GM23338 (cell line): ENCODE measurements at regions not wholly inside any gene's neighbourhood (a gene's known extent, or its start where the extent isn't known, plus 50 kb on each side); places are given as distances from the start of the nearest gene placed in this dataset.

Experiments
- ATAC-seq: fragments of 200-7000 bp; cut with Tn5 transposase; 3 replicates; pipeline ENCODE4 v1.9.1; 2020
- DNase-seq: peaks from one replicate; pipeline ENCODE4 v3.0.0-alpha.2; 2015; ENCODE audit warnings: low spot score
- H2AFZ ChIP-seq: fragments of 200-600 bp; sonication (generic); 2 replicates; pipeline ENCODE4 v1.8.0; 2016; ENCODE audit warnings: antibody characterized with exemption, mild to moderate bottlenecking, moderate library complexity
- H3F3A ChIP-seq: fragments of 200-600 bp; sonication (generic); replicated peaks from 2 replicates; pipeline ENCODE4 v1.8.0; 2017; ENCODE audit warnings: antibody characterized with exemption, mixed run types, low read depth
- H3K27ac ChIP-seq: fragments of 200-600 bp; sonication (generic); 2 replicates; pipeline ENCODE4 v1.6.1; 2016; ENCODE audit warnings: low read depth
- H3K27me3 ChIP-seq: fragments of 200-600 bp; sonication (generic); 2 replicates; pipeline ENCODE4 v1.8.0; 2016; ENCODE audit warnings: mild to moderate bottlenecking, mixed run types, moderate library complexity; ENCODE audit not compliant: insufficient read depth
- H3K36me3 ChIP-seq: fragments of 200-600 bp; sonication (generic); 2 replicates; pipeline ENCODE4 v1.8.0; 2016; ENCODE audit warnings: mild to moderate bottlenecking; ENCODE audit not compliant: insufficient read depth
- H3K4me1 ChIP-seq: fragments of 200-600 bp; sonication (generic); 2 replicates; pipeline ENCODE4 v1.8.0; 2016; ENCODE audit warnings: mild to moderate bottlenecking, moderate library complexity; ENCODE audit not compliant: insufficient read depth
- H3K4me2 ChIP-seq: fragments of 200-600 bp; sonication (generic); 2 replicates; pipeline ENCODE4 v1.7.1; 2017; ENCODE audit warnings: mixed run types
- H3K4me3 ChIP-seq: fragments of 200-600 bp; sonication (generic); 2 replicates; pipeline ENCODE4 v1.6.1; 2016; ENCODE audit warnings: mixed run types
- H3K79me2 ChIP-seq: fragments of 200-600 bp; sonication (generic); replicated peaks from 2 replicates; pipeline ENCODE4 v1.8.0; 2017; ENCODE audit warnings: mild to moderate bottlenecking; ENCODE audit not compliant: insufficient read depth
- H3K9me2 ChIP-seq: fragments of 200-600 bp; sonication (generic); 2 replicates; pipeline ENCODE4 v1.8.0; 2017; ENCODE audit not compliant: insufficient read depth
- H4K20me1 ChIP-seq: fragments of 200-600 bp; sonication (generic); replicated peaks from 2 replicates; pipeline ENCODE4 v1.8.0; 2017; ENCODE audit warnings: mild to moderate bottlenecking; ENCODE audit not compliant: insufficient read depth
- H3K27ac Mint-ChIP-seq: 2 replicates; pipeline ENCODE4 v1.8.0; 2020; ENCODE audit warnings: inconsistent platforms, mild to moderate bottlenecking, moderate library complexity, mixed read lengths
- H3K27me3 Mint-ChIP-seq: 3 replicates; pipeline ENCODE4 v1.8.0; 2022; ENCODE audit warnings: low read depth, mild to moderate bottlenecking, moderate library complexity, mixed read lengths, inconsistent platforms; ENCODE audit not compliant: insufficient read depth, poor library complexity
- H3K36me3 Mint-ChIP-seq: 3 replicates; pipeline ENCODE4 v1.8.0; 2021; ENCODE audit warnings: low read depth, mild to moderate bottlenecking, inconsistent platforms, moderate library complexity, mixed read lengths
- H3K4me1 Mint-ChIP-seq: 3 replicates; pipeline ENCODE4 v1.8.0; 2020; ENCODE audit warnings: mild to moderate bottlenecking, inconsistent platforms, mixed read lengths
- H3K4me3 Mint-ChIP-seq: 3 replicates; pipeline ENCODE4 v1.8.0; 2021; ENCODE audit warnings: moderate library complexity, mild to moderate bottlenecking, inconsistent platforms, mixed read lengths
- H3K9me3 Mint-ChIP-seq: 3 replicates; pipeline ENCODE4 v1.8.0; 2020; ENCODE audit warnings: moderate library complexity, mild to moderate bottlenecking, inconsistent platforms, mixed read lengths
- CREB1 ChIP-seq: fragments of 250-450 bp; sonication (Bioruptor Pico); IDR thresholded peaks from 2 replicates; pipeline ENCODE4 v1.5.0; 2020; ENCODE audit warnings: low read depth, mild to moderate bottlenecking, moderate library complexity
- ETS1 ChIP-seq: IDR thresholded peaks from 2 replicates; pipeline ENCODE4 v1.6.1; 2016; ENCODE audit warnings: antibody characterized with exemption
- EZH2phosphoT487 ChIP-seq: fragments of 200-600 bp; sonication (generic); IDR thresholded peaks from one replicate; pipeline ENCODE4 v1.8.1; 2018; ENCODE audit warnings: antibody characterized with exemption; ENCODE audit not compliant: unreplicated experiment
- NANOG ChIP-seq: IDR thresholded peaks from 2 replicates; pipeline ENCODE4 v1.6.1; 2016; ENCODE audit warnings: antibody characterized with exemption, borderline replicate concordance
- POLR2AphosphoS5 ChIP-seq: IDR thresholded peaks from 2 replicates; pipeline ENCODE4 v1.6.1; 2016; ENCODE audit warnings: antibody characterized with exemption, low read depth
- REST ChIP-seq: IDR thresholded peaks from one replicate; pipeline ENCODE4 v1.6.1; 2018; ENCODE audit warnings: antibody characterized with exemption; ENCODE audit not compliant: unreplicated experiment

GRCh38 chr11:45725776-45726492, 60.5 kb upstream of the CHST1 start:
- ATAC-seq (no peak), DNase-seq (no peak)
- H3K27ac ChIP-seq, result no peak overlapping the region
- peaks cover 12% of the 10 kb centered on the region for H3K4me1 Mint-ChIP-seq
- H3K4me2 ChIP-seq, result no peak overlapping the region
- TF ChIP-seq NANOG (no peak), REST (no peak), EZH2phosphoT487 (no peak), POLR2AphosphoS5 (no peak), CREB1 (CRISPR knock-in tag) (no peak), ETS1 (no peak)
- H3K27me3 Mint-ChIP-seq, result peaks cover 5% of the 10 kb centered on the region
- H3K4me1 ChIP-seq, result peaks cover 31% of the 10 kb centered on the region
- H3K36me3 Mint-ChIP-seq, result no peaks in the 10 kb centered on the region
- H3K4me3 ChIP-seq, result no peak overlapping the region
- no peaks in the 10 kb centered on the region for H3K27me3 ChIP-seq
- H3F3A ChIP-seq, result no peaks in the 10 kb centered on the region
- H3K9me2 ChIP-seq, result peaks cover 7% of the 10 kb centered on the region; the same call in 1 of the 2 replicates
- no peak overlapping the region for H3K27ac Mint-ChIP-seq
- no peaks in the 10 kb centered on the region for H3K79me2 ChIP-seq
- H3K36me3 ChIP-seq, result no peaks in the 10 kb centered on the region
- H3K9me3 Mint-ChIP-seq, result no peaks in the 10 kb centered on the region; the same call in 2 of the 3 replicates
- H3K4me3 Mint-ChIP-seq, result no peak overlapping the region
- H2AFZ ChIP-seq, result no peak overlapping the region
- H4K20me1 ChIP-seq, result no peaks in the 10 kb centered on the region

- Histone ChIP-seq H3K27me3 (no peaks in the 10 kb centered on the region), H3K4me2 (no peak overlapping the region), H4K20me1 (no peaks in the 10 kb centered on the region), H3K4me3 (no peak overlapping the region), H3K36me3 (no peaks in the 10 kb centered on the region), H3F3A (no peaks in the 10 kb centered on the region), H2AFZ (no peak overlapping the region), H3K4me1 (peaks cover 31% of the 10 kb centered on the region), H3K27ac (no peak overlapping the region), H3K9me2 (peaks cover 12% of the 10 kb centered on the region; the same call in 1 of the 2 replicates), H3K79me2 (no peaks in the 10 kb centered on the region)
- TF ChIP-seq CREB1 (CRISPR knock-in tag), result no peak
- Mint-ChIP-seq H3K9me3 (no peaks in the 10 kb centered on the region; the same call in 2 of the 3 replicates), H3K36me3 (no peaks in the 10 kb centered on the region), H3K4me3 (no peak overlapping the region), H3K27me3 (peaks cover 5% of the 10 kb centered on the region), H3K4me1 (peaks cover 12% of the 10 kb centered on the region), H3K27ac (no peak overlapping the region)
- no peak for ATAC-seq
- no peak for DNase-seq
These were observed 59.7 kb upstream of the CHST1 start for GRCh38 chr11:45725121-45725520.
